ENCODE measurements at regions not wholly inside any gene's neighbourhood (a gene's known extent, or its start where the extent isn't known, plus 50 kb on each side); places are given as distances from the start of the nearest gene placed in this dataset.
"Not testable (repeated sequence)": the region's sequence is repeated elsewhere in the genome, so short reads cannot be mapped to it uniquely, and the experiment has no call there.

DNA sequence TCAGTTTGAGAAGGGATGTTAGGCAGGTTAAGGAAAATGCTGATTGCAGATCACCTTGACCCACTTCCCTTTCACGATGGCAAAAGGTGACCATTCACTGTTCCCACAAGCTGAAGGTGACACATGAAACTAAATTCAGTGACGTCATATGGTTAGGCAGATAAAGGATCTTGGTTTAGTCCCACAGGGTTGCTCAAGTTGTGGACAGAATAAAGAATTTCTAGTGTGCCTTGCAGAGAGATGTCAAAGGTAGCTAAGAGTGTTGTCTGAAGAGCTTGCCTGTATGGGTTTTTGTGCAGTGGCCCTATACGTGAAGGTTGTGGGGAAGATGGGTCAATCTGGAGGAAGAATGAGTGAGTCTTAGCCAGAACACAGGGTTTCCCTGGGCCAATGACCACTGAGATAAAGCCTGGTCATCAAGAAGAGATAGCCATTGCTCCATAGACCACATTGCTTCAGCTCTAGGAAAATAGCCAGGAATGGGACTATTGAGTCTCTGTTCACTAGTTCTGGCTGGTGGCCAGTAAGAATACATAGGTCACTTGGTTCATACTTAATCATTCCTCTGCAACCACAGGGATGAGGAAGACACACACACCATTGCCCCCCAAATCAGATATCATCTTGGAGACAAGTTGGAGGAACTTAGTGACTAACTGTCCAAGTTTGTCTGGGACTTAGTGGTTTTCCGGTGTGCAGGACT, 148.5 kb upstream of the ATXN1 start:
- no peak for DNase-seq

DNA sequence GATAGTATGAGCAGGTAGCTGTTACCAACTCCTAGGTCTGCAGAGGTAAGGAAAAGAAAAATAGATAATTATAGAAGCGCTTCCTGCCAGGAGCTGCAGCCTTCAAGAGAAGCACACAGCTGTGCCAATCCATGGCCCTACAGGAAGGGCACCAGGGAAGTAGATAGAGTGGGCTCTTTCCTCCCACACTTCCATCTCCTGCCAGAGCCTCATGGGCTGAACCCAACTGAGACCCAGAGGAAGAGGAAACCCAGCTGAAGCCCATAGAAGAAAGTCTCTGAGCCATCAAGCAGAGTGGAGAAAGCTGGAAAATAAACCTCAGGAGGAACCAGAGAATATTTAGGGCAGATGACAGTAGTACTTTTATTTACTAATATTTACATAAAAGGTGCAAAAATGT, 146.7 kb upstream of the ATXN1 start:
- no peak for DNase-seq

DNA sequence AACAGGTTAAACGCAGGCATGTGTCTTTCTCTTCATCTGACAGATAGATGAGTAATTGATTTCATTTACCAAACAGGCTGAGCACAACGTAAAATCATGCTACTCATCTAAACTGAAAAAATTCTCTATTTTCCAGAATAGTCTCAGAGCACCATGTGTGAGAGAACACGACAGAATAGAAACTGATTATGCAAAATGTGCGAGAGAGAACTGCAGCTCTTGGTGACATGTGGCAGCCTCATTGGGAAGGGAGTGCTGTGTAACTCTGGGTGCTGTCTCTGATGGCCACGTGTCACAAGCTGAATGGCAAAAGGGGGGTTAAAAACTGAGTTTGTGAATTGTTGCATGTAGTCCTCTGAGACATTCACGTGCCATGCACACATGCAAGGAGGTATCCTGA, 143.7 kb upstream of the ATXN1 start:
- peak in 1 of 56 donors; percentile 1 for DNase-seq

DNA sequence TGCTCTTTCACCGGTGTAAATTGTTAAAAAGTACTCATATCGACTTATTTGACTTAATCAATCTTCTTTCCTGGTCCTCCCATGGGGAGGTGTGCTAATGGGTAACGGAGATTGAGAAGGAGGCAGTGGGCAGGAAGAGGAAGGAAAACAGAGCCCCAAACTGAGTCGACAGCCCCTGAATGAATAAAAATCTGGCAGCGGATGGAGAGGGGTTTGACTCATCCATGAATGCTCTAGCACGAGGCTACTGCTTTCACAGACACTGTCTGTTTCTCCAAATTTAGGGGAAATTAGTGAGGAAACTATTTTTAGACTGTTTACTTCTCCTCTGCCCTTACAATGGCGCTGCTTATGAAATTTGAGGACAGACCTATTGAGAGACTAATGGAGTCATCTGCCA, 142.2 kb upstream of the ATXN1 start:
- DNase-seq: peak in 1 of 56 donors; percentile 3

DNA sequence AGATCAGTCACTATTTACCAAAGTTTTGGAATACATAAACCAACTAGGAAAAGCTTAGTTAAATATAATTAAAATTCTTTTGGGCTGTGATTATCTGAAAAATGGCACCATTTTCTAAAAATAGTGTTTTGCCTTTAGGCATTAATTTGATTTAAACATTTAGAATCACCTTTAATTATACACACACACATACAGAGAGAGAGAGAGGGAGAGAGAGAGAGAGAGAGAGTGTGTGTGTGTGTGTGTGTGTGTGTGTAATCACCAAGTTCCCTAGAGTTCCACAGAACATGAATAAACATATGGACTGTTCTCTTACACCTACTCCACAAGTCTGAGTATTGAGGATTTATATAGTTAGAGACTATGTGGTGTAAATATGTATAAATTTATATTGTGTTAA, 141.2 kb upstream of the ATXN1 start:
- no peak for DNase-seq

DNA sequence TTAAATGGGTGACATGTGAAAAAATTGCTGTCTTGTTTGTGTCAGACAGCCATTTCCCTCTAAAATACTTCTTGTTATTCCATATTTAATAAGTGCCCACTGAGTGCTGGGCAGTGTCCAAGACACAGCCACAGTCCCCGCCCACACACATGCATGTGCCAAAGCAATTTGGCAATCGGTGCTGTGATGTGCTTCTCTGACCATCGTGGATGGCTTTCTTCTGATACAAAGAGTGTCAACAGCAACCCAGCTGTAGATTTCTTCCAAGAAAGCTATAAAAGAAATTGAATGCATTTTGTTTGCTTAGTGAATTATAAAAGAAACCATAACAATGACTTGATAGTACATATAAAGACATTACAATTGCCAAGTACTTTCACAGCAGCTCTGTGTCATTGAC, 140.5 kb upstream of the ATXN1 start:
- DNase-seq: peak in 9 of 56 donors; percentile 0 to 41 (median 4)

DNA sequence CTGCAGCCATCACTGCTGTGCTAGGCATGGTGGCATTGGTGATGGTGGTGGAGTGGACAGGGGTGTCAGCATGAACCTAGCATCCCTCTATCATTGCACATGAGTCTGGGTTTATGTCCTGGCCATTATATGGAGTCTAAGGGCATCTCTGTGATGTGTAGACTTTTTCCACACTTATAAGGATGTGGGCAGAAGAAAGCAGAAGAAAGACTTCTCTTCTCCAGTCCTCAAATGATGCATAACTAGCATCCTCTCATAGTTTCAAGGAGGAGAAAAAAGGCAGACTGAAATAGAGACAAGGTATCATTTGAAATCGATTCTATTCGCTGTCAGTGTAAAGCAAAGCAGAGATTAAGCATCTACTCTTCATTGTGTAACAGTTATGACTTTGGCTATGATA, 140.0 kb upstream of the ATXN1 start:
- DNase-seq: no peak

DNA sequence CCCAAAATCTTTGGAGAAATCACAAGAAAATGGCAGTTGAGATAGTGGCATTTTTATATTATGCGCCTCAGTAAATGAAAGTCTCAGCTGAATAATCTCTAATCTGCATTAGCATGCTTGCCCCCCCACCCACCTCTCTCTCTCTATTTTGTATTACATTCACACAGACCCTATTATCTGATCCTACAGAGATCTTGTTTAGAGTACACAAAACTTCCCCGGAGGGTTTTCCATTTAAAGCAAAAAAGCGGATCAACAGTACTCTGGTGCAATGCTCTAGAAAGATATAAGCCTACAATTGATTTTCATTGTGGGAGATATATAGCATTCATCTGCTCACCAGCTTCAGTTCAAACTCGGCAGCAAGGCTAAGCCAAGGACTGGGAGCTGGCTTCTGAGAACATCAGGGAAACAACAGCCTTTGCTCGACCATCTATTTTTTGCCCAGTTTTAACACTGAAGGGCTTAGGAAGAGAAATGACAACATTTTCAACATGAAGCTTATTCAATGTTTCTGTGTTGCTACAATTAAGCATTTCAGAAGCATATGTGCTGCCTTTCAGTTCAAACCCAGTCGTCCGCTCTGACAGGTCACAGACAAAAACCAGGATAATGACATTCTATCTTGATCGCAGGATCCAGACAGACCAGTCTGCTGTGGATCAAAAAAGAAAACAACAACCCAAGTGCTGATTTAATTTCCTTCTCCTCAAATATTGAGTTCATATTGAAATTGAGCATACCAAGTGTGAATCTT, 137.6 kb upstream of the ATXN1 start:
- DNase-seq: no peak

DNA sequence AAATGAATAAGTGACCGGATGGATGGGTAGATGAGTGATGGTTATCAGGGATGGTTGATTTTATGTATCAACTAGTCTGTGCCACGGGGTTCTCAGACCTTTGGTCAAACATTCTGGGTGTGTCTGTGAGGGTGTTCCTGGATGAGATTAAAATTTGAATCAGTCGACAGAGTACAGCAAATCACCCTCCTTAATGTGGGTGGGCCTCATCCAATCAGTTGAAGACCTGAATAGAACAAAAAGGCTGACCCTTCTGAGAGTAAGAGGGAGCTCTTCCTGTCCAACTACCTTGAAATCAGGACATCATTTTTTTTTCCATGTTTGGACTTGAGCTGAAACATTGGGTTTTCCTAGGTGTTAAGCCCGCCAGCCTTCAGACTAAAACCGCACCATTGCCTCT, 136.4 kb upstream of the ATXN1 start:
- no peak for DNase-seq

DNA sequence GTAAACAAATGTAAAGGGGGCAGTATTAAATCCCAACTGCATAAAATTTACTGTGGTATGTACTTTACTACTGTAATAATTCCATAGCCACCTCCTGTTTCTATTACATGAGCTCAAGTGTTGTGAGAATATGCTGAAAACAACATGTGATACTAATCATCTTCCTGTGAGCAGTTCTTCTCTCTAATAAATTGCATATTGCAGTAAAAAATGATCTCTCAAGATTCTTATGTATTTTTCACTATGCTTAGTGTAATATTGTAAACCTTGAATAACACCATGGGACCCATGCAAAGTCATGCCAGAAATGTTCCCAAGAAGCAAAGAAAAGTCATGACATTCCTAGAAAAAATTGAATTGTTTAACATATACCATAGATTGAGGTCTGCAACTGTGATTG, 133.0 kb upstream of the ATXN1 start:
- DNase-seq: no peak

DNA sequence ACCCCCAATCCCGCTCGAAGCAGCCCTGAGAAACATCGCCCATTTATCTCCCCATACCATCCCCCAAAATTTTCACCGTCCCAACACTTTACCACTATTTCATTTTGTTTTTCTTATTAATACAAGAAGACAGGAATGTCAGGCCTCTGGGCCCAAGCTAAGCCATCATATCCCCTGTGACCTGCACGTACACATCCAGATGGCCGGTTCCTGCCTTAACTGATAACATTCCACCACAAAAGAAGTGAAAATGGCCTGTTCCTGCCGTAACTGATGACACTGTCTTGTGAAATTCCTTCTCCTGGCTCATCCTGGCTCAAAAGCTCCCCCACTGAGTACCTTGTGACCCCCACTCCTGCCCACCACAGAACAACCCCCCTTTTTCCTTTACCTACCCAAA, 129.8 kb upstream of the ATXN1 start:
- not testable (repeated sequence) for DNase-seq

DNA sequence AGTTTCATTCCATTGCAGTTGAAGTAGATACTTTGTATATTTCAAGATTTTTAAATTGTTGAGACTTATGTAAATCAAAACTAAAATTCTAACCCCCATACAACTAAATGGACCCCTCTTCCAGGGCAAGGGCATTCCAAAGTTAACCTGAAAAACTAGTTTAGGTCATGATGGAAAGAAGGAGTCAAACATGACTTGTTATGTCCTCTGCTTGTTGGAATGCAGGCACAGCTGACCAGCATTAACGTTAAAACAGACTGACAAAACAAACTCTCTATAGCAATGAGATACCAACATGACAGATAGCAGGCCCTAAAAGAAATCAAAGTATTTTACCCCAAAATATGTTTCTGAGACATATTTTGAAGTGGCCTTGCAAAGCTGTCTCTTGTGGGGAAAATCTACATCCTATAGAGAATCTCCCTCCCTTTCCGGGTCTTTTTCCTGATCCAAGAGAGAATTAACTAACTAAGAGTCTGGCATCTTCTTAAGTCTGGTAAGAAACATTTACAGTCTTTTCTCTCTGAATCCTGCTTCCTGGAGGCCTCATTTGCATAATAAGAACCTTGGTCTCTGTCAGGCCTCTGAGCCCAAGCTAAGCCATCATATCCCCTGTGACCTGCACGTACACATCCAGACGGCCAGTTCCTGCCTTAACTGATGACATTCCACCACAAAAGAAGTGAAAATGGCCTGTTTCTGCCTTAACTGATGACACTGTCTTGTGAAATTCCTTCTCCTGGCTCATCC, 124.3 kb upstream of the ATXN1 start:
- no peak for DNase-seq

DNA sequence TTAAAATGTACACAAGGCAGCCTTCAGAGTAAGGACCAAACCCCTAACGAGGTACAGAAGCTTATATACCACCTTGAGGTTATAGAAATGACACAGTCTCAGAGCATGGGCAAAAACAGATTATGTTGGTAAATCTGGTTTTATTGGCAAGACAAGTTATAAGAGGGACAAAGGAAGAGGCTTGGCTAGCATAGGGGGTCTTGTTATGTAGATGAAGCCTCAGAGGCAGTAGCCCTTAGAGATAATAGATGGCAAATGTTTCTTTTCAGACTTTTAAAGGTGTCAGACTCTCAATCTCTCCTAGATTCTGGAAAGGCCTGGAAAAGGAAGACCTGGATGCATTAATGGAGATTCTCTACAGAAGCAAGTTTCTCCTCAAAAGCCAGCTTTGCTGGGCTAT, 123.3 kb upstream of the ATXN1 start:
- DNase-seq: no peak

DNA sequence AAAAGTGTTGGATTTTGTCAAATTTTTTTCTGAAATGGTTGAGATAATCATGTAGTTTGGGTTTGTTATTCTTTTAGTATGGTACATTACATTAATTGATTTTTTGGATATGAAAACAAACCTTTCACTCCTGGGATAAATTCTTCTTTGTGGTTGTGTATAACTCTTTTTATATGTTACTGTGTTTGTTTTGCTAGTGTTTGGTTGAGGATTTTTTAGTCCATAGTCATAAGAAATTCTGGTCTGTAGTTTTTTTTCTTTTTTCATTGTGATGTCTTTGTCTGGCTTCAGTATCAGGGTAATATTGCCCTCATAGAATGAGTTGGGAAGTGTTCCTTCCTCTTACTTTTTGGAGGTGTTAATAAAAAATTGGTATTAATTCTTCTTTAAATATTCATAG, 122.2 kb upstream of the ATXN1 start:
- no peak for DNase-seq

DNA sequence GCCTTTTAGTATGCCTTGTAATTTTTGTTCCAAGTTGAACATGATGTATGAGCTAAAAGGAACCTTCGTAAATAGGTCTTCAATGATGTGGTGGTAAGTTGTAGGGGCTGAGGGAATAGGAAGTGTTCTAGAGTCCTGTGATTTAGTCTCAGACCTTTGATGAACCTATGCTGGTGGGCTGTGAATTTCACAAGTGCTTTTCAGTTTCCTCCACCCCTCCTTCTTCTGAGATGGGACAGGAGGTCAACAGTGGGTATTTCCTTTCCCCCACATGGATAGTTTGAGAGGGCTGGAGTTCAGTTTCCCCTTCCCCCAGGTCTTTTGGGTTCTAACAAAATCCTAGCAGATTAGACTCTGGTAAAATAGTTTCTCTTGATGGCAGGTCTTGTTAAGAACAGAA, 121.0 kb upstream of the ATXN1 start:
- no peak for DNase-seq

DNA sequence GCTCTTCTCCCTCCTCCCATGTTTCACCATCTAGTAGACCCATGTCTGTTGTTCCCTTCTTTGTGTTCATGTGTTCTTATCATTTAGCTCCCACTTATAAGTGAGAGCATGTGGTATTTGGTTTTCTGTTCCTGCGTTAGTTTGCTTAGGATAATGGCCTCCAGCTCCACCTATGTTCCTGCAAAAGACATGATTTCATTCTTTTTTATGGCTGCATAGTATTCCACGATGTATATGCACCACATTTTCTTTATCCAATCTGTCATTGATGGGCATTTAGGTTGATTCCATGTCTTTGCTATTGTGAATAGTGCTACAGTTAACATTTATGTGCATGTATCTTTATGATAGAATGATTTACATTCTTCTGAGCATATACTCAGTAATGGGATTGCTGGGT, 115.6 kb upstream of the ATXN1 start:
- not testable (repeated sequence) for DNase-seq

DNA sequence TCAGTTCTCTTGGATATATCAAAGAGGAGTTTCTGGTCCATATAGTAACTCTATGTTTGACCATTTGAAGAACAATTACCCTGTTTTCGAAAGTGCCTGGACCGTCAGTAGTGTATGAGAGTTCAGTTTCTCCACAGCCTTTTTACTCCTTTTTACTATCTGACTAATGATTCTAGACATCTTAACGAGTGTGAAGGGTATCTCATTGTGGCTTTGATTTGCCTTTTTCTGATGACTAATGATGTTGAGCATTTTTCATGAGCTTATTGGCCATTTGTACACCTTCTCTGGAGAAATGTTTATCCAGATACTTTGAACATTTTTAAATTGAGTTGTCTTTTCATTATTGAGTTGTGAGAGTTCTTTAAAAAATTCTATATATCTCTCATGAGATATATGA, 114.9 kb upstream of the ATXN1 start:
- DNase-seq: no peak

DNA sequence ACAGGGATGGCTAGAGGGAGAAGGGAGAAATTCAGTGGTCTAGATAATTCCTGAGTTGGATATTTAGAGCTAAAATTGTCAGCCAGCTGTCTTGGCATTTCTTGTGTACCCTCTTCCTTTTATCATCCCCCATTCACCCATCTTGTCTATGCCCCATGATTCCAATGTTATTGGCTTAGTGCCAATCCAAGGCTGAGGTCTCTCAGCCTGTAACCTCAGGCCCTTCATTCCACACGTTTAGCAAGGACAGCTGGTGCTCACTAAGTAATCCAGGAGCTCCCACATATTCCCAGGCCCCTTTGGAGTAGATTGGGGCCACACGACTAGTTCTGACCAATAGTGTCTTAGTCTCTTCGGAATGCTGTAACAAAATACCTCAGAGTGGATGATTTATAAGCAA, 112.4 kb upstream of the ATXN1 start:
- no peak for DNase-seq

DNA sequence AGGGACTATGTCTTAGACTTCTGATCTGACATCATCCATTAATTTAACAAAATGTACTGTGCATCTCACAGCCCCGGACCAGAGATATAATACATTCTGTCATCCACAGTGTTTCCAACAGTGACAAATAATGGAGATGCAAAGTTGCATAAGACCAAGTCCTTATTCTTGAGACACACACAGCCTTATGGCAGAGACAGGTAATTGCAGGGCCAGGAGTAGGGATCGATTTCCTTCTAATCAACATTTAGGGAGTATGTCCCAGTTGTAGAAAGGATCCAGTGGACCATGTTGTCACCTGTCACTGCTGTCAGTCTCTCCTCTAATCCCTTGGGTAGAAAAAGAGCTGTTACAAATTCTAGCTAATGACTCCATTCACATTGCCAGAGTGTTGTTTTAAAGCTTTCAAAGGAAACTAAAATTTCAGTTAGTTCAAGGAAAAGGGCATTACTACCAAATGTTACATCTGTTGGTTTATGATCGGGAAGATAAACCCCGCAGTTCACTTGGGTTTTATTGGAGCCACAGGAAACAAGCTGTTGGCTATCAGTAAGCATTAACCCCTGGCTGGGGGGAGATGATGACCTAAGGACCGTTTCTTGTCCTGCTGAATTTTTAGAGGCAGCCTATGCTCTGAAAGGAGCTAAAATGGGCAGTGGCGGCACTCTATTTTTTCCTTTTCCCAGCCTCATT, 111.4 kb upstream of the ATXN1 start:
- no peak for DNase-seq

DNA sequence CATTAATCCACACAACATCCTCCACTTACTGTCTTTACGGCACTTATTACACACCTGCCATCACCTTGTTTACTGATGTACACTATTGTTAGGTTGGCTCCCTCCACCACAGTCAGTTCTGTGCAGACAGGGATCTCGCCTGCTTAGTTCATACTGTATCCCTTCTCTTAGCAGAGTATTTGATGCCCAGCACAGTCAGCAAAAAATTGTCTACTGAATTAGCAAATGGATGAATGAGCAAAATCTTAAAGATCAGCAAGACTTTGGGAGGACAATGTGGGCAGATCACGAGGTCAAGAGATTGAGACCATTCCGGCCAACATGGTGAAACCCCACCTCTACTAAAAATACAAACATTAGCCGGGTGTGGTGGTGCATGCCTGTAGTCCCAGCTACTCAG, 109.8 kb upstream of the ATXN1 start:
- no peak for DNase-seq

DNA sequence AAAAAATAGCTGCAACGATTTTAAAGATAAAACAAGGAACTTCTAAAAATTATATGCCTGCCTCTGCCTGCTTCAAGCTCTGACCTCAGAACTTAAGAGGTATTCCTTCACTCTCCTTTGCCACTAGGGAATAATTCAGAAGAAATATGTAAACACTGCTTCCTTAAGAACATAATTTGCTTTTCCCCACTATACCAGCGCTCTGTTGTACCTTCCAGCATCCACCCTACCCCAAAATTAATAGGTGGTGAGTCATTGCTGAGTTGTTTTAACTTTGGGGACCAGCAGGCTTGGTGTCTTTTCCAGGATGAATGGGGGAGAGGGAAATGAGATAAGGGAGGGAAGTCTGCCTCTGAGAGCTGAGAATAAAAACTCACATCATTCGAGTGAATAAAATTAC, 107.7 kb upstream of the ATXN1 start:
- DNase-seq: no peak
